A204.1 (cell line): ENCODE measurements at regions not wholly inside any gene's neighbourhood (a gene's known extent, or its start where the extent isn't known, plus 50 kb on each side); places are given as distances from the start of the nearest gene placed in this dataset.
"Not testable (repeated sequence)": the region's sequence is repeated elsewhere in the genome, so short reads cannot be mapped to it uniquely, and the experiment has no call there.

Source experiments
- FAIRE-seq: peaks from 2 replicates; lab custom pipeline; 2012; peaks lifted over from hg19 to GRCh38; lab: Jason Lieb, UNC

DNA sequence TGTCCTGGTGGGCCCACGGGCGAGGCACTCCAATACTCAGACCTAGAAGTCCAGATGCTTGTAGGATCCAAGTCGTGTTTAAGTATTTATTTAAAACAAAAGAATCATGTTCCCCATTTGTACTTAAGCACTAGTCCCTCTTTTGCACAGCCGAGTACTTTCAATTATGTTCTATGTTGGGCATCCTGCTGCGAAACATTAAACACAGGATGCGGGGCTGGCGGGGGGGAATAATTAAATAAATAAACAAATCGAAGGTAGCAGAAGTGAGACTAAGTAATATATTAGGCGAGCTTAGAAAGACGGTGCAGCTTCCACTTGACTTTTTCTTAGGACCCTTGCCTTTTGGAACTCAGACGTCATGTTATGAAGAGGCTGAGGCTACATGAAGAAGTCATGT lies 1129.2 kb upstream of the ACO1 start:
- FAIRE-seq, result no peak

DNA sequence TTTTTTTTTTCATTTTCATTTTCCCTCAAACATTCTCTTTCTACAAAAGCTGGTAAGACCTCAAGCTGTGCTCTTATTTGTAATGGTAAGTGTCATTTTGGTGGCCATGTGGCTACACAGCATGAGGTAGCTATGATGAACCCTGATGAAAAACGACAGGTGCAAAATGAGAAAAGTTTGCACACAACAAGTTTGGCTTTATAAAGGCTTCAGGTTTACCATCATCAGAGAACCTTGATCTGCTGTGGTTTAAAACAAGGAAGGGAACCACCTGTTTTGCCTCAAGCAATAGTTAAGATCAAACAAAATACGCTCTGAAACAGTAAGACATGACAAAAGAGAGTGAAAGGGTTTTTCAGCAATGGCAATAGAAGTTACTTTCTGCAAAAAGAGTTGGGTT lies 1124.6 kb upstream of the ACO1 start:
- no peak for FAIRE-seq

DNA sequence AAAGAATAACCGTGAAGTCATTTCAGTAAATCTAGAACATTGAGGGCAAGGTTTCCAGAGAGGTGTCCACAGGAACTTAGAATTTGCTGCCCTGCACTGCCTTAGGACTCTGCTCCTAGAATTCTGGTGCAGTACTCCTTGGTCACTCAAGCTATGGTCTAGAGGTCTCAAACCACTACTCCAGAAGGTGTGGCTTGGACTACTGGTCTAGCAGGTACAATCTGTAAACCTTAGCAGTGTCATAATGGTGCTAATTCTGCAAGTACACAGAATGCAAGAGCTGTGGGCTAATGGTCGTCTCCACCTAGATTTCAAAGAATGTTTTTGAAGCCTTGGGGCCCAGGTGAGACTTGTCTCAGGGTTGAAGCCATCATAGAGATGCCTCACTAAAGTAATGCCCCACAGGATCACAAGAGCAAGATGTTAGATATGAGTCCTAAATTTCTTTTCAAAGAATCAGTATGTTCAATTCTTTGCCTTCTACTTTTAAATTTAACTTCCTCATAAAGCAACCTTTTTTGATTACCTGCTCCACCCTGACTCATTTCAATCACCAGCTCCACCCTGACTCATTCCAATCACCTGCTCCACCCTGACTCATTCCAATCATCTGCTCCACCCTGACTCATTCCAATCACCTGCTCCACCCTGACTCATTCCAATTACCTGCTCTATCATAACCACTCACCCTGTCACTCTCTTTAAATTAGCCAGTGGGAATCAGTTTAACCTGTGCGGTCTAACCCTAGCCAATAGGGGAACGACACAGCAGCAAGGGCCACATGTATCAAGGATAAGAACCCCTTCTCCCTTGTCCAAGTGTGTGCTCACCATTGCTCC lies 1111.8 kb upstream of the ACO1 start:
- FAIRE-seq, result no peak

DNA sequence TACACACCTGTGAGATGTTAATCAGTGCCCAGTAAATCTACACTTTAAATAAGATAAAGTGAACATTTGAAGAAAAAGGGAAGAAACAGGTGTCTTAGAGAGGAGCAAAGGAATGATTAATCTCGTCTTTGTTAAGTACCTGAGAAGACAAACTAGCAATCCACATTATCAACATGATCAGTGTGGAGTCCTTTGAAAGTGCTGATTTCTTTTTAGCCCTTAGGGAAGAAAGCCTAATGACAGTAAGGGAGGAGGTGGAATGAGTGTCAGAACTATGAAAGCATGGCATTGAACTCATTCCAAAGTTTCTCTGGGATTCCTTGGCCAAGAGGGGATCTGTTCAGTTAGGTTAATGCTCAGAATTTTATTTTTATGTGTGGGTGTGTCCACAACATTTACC lies 1109.0 kb upstream of the ACO1 start:
- FAIRE-seq, result no peak

DNA sequence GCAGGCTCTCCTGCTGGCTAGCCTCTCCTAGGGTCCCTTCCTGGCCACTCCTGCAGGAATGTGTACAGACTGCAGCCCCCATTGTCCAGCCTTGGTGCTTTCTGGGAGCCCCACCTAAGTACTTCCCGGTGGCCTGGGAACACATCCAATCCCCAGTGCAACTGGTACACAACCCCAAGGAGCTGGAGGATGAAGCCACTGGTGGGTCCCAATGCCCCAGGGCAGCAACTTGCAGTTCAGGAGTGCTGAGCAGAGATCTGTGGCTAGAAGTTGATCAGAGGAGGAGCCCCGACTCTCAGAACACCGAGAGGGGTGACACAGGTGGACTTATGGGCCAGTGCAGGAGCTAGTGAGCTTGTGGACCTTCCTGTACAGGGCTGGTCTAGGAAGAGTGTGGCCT lies 1093.7 kb upstream of the ACO1 start:
- FAIRE-seq, result no peak

DNA sequence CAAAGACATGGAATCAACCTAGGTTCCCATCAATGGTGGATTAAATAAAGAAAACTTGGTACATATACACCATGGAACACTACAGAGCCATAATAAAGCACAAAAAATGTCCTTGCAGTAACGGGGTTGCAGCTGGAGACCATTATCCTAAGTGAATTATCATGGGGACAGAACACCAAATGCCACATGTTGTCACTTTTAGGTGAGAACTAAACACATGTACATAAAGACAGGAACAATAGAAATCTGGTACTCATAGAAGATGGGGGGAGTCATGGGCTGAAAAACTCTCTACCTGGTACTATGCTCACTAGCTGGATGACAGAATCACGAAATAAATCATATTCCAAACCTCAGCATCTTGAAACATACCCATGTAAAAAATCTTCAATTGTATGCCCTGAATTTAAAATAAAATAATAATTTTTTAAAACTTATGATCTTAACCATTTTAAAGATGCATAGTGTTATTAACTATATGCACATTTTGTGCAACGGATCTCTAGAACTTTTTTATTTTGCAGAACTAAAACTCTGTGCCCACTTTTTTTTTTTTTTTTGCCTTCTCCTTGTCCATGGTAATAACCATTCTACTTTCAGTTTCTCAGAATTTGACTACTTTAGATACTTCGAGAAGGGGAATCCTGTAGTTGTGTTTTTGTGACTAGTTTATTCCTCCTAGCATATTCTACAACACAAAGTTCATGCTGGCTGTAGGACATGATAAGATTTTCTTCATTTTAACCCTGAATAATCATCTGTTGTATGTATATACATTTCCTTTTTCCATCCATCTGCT lies 1081.6 kb upstream of the ACO1 start:
- no peak for FAIRE-seq

DNA sequence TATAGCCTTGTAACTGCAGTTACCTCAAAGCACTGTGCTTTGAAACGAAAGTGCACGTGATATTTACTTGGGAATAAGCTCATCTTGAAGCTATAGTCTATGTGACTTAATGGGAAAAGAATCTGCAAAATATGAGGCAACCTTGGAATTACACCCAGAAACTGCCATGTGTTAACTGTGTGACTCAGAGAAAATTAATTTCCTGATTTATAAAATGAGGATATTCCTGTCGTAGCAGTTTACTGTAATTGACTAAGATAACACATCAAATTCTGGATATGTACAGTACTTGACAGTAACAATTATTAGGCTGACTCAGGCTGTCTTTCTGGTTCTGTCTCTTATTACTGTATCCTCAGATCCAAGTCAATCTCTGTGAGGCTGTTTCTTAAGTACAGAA lies 1079.9 kb upstream of the ACO1 start:
- FAIRE-seq, result no peak

DNA sequence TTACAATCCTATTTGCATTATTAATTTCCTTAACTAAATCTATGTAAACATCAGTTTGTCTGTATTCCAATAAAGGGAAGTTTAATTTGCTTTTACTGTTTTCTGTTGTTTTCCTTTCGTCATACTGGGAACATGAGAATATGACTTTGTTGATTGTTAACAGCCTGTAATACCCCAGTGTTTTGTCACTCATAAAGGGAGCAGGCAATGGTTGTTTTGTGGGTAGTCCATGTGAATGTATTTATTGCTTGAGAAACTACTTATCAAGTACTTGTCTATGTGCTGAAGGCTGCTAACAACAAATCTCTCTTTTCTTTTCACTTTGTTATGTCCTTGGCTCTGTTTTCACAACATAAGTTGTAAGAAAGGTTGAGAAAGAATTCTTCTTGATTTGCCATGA lies 1070.2 kb upstream of the ACO1 start:
- FAIRE-seq, result no peak

DNA sequence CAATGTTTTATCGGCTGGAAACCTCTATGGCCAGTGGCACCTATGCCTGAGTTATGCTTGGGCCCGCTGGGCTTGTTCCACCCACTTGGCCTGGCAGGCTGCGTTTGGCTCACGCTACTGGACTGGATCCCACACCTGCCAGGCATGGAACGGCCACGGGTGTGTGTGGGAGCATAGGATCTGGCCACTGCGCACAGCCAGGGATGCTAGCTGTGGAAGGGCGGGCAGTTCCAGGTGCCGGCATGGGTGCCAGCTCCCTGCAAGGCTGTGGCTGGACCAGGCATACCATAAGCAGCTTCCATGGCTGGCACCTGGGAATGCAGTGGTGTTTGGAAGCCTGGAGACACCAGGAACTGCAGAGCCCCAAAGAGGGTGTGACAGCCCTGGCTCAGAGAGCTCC lies 1063.9 kb upstream of the ACO1 start:
- FAIRE-seq, result no peak

DNA sequence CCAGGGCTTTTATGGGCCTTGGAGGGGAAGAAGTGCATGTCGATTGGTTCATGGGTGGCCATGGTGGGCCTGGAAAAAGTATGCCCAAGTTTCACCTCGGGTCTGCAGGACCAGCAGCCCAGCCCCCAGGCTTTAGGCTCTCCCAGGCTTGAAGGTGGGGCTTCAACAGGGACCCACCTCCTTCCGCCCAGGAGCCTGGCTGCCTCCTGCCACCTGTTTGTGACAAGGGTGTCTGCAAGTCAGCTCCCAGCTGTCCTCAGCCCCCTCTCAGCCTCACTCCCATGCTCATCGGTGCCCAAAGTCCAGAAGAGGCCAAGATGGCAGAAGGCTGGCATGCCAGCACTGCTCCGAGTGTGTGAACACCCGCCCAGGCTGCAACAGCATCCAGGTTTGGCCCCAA lies 1063.2 kb upstream of the ACO1 start:
- no peak for FAIRE-seq

DNA sequence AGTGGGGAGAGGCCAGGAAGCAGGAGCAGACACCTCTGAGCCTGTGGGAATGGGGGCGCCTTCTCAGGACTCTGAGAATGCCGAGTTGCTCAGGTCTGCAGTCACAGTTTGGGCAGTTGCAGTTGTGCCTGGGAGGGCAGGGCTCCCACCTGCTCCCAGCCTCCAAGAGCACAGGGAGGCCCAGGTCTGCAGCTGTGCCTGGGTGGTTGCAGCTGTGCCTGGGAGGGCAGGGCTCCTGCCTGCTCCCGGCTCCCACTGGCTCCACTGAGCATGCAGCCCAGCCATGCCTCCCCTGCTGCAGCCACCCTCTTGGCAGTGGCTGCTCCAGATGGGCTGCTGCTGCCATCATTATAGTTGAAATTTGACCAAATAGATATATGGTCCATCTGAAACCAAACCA lies 1062.8 kb upstream of the ACO1 start:
- no peak for FAIRE-seq

DNA sequence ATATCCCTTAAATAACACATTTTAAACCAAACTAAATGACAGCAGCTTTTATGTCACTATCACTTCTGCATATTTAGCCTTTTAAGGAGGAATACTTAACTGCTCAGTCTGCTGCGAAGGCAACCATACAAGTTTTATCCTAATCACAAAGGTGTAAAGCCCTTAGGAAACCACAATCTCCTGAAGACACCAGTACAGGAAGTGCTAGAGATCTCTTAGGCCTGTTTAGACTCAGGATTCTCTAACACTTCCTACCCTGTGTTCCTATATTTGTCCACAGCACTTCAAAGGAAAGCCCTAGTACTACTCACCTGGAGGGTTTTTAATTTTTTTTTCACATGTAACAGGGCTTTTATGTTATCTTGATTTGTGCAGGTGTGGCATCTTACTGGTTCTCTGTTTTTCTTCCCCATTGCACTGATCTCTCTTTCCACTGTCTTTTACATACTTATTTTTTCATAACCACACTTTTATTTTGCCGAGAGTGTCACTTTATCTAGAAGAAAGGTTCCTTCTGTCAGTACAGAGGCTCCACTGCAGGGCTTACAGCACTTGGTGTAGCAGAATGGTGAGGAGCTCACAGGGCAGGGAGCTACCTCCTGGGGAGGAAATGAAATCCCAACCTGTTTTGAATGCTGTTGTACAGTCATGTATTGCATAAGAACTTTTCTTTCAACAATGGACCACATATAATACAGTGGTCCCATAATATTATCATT lies 1060.6 kb upstream of the ACO1 start:
- no peak for FAIRE-seq

DNA sequence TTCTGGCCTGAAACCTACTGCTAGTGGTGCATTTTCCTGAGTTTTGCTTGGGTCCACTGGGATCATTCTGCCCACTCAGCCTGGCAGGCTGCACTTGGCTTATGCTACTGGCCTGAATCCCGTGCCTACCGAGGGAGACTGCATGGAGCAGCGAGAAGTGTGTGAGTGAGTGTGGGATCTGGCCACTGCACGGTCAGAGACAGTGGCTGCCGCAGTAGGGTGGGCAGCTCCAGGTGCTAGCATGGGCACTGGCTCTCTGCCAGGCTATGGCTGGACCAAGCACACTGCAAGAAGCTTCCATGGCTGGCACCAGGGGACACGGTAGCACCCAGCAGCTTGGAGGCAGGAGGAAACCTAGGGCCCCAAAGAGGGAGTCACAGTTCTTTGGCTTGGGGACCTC lies 1058.7 kb upstream of the ACO1 start:
- no peak for FAIRE-seq

DNA sequence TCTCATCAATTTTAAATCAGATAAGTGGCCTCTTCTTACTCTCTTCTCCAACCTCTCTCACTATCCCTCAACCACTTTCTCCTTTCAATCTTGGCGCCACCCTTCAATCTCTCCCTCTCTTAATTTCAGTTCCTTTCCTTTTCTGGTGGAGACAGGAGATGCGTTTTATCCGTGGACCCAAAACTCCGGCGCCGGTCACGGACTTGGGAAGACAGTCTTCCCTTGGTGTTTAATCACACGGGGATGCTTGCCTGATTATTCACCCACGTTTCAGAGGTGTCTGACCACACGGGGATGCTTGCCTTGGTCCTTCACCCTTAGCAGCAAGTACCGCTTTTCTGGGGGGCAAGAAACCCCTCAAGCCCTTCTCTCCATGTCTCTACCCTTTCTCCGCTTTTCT lies 1057.6 kb upstream of the ACO1 start:
- FAIRE-seq, result not testable (repeated sequence)

DNA sequence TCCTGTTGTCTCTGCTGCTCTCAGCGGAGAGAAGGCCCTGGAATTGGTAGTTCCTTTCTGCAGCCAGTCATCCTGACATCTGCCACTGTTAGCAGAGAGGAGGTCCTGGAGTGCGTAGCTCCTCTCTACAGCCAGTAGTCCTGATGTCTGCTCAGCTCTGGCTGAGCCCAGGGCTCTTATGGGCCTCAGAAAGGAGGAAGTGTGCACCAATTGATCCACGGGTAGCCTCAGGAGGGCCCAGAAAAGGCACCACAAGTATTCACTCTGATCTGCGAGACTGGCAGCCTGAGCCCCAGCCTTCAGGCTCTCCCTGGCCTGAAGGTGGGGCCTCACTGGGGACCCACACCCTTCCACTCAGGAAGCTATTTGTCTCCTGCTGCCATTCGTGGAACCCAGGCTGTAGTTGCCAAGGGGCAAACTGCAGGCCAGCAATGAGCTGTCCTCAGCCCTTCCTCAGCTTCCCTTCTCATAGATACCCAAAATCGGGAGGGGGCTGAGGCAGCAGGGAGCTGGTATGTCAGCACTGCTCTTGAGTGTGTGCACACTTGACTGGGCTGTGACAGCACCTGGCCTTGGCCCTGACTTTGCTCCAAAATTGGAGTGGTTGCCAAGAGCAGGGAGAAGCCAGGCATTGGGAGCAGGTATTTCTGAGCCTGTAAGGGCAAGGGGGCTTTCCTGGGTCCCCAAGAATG lies 1049.5 kb upstream of the ACO1 start:
- no peak for FAIRE-seq

DNA sequence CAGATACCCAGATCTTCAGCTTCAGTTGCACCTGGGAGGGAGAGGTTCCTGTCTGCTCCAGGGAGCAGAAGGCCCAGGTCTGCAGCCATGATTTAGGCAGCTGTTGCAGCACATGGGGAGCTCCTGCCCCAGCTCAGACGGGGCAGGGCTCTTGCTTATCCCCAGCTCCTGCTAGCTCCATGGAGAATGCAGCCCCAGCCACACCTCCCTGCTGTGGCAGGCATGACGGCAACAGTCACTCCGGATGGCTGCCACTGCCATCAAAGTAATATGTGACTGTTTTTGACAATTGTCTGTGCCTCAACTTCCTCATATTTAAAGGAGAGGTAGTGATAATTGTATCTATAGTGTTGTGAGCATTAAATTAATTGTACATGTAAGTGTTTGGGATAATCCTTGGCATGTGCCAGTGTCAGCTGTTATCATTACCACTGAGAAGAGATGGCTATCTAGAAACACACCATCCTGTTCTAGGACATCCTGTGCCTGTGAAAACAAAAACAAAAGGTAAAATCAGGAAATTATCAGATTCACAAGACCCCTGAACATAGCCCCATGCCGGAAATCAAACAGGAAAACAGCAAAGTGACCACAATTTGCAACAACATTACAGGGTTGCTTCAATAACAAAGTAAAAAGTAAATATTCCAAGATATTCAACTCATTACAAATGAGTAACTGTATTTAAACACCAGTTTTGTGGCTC lies 1048.8 kb upstream of the ACO1 start:
- no peak for FAIRE-seq

DNA sequence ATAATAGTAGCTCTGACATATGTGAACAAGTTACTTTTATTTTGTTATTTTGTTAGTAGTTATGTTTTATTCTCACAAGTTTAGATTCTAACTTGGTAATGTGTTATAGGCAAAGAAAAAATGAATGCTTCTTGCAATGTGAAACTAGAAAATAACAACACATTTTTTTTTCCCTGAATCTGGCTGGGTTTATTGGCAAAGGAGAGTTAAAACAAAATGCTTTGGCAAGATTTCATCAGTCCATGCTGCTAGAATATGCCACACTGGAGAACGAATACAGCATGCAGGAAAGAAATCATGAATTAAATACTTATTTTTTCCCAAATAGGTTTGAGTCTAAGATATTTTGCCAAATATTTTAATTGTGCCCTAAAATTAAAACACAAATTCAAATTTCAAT lies 1048.1 kb upstream of the ACO1 start:
- no peak for FAIRE-seq

DNA sequence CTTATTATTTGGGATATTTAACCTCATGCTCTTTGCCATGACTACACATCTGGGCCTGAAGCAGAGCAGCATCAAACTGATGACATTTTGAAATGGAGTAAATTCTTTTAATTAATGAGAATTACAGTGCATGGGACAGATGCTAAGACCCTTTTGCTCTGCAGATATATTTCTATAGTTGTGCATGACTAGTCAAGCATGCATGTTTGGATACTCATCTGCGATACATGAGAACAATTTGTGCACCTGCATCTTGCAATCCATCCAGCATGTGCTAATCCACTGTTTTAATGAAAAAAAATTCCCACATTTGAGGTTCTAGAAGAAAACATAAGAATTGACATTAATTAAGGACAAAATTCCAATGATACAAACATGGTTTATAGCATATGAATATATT lies 1047.6 kb upstream of the ACO1 start:
- FAIRE-seq, result no peak

DNA sequence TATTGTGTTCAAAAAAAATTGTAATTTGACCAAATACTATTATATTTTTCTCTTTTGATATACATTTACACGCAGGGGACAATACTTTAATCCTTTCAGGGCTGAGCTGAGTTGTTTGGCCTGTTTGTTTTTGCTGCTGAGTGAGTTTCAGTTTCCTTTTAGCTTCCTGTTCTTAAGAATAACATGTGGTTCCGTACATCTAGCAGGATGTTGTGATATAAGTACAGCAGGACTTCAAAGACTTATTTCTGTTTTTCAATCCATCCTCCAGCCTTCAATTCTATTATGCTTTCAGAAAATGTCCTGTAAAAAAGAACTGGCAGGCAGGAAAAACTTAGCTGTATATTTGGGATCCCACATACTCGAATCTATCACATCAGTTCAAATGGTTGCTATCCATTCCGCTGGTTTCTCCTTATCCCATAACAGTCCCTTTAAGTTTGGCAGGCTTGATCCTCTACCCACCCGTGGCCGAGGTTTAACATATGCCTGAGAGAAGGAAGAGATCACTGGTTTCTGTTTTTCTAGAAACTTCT lies 1037.3 kb upstream of the ACO1 start:
- no peak for FAIRE-seq

DNA sequence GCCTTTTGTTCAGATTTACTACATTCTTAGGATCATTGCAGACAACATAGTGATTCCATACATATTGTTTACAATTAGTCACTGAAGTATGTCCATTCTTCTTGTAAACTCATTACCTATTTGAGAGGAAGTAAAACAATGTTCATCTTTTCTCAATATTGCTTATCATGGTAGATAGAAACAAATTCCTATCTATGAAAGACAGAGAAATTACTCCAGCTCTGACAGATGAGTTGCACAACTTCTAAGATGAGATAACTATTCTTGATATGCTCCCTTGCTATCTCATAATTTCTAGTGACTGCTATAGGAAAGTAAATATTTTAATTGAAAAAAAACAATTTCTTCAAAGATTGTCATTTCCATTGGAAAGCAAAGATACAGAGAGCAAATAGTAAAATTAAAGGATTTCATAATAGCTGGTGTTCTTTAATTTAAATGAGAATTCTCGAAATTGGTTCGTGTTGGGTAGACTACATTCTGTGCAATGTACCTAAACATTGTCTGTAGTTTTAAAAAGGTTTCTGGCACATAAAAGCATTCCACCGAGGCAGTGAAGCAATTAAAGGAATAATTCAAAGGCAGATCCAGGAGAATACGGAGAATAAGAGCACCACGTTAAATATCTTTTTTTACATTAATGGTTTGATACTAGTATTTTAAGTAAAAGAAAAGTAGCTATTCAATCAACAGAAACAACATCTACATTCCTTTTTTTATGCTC lies 1029.1 kb upstream of the ACO1 start:
- no peak for FAIRE-seq

DNA sequence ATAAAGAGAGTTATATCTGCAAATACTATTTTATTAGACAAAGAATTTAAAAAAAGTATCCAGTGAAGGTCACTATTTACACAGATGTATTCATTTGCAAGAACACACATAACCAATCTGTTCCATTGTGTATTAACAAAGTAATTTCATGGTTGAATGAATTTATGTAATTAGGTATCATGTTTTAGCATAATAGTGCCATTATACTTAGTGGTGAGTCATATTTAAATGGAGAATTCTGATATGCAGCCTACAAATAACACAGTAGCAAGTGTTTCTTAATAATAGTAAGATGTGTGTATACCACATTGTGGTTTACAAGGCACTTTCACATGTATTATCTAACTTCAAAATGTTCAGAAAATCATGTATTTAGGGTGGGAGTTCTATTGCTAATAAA lies 1028.5 kb upstream of the ACO1 start:
- no peak for FAIRE-seq
